Stimulated activated CD4-positive, alpha-beta T cell treated with anti-CD3 and anti-CD28 coated beads, Interleukin-12 subunit alpha, Interleukin-12 subunit beta, amount 100 ng/mL, for 24 hours (primary cell): ENCODE measurements at regions not wholly inside any gene's neighbourhood (a gene's known extent, or its start where the extent isn't known, plus 50 kb on each side); places are given as distances from the start of the nearest gene placed in this dataset.

ENCODE experiments used
- DNase-seq, 2 experiments: peaks; one replicate each; pipeline ENCODE4 v3.0.0-alpha.2; 2020; ENCODE audit warnings: low read depth in 2 of 2

- DNase-seq = no peak
Observed at GRCh38 chr5:67373518-67373917, 176.9 kb upstream of the CD180 start.

- DNase-seq = no peak
Observed at GRCh38 chr5:67372887-67373286, 176.3 kb upstream of the CD180 start.

DNA sequence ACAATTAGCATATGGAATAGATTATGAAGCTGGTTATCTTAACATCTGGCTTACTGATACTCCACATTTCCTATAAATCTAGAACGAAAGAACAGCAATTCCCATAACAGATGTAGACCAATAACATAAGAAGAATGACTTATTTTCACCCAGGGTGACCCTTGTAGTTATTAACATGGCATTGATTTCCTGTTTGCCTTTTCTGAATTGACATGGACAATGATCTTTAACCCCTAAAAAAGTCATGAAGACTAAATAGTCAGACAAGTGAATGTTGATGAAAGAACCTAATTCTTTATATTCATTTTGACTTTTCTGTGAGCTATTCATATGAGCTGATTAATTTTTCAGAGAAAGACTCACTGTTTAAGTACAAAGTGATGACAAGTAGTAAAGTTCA is 175.3 kb upstream of the CD180 start:
- DNase-seq = no peak

DNA sequence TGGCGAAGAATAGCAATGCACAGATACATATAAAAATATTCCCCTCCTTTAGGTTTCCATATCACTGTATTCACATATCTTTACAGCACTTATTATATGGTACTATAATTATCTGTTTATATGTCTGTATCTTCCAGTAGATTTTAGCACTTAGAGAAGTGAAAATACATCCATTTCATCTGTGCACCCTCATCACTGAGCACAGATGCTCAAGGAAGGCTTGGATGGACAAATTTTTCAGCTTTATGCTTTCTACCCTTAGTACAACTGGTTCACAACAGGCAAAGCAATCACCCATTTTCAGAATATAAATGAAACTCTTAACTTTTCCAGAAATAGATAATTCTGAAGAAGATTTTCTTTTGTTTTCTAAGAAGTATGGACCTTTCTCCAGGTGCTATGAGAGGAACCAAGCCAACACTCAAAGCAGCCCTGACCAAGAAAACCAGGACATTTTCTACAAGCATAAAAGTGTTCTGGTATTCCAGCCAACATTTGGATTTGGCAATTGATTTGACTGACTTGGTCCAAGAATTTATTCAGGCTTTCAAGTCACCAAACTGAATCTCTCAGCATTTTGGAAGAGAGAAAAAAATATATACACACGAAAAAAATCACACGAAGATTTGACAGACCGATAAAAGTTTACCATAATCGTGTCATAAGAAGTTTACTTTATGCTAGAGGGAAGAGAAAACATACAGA is 170.2 kb upstream of the CD180 start:
- DNase-seq = no peak

DNA sequence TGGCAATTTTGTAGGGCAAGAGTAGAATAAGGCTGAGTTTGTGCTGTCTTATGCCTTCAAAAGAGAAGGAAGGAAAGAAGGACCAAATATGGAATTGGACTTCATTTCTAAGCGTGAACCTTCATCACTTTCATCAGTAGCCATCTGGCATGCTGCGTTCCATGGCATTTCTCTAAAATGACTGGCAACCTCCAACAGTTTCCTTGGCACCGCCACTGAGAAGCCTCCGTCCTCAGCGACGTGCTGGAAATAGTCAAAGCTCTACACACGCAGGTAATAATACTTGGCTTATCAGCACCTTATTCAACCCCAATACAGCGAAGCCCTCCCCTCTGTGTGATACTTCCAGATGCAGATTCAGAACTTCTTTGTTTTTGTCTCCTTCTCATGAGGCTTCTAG is 169.7 kb upstream of the CD180 start:
- DNase-seq = no peak

DNA sequence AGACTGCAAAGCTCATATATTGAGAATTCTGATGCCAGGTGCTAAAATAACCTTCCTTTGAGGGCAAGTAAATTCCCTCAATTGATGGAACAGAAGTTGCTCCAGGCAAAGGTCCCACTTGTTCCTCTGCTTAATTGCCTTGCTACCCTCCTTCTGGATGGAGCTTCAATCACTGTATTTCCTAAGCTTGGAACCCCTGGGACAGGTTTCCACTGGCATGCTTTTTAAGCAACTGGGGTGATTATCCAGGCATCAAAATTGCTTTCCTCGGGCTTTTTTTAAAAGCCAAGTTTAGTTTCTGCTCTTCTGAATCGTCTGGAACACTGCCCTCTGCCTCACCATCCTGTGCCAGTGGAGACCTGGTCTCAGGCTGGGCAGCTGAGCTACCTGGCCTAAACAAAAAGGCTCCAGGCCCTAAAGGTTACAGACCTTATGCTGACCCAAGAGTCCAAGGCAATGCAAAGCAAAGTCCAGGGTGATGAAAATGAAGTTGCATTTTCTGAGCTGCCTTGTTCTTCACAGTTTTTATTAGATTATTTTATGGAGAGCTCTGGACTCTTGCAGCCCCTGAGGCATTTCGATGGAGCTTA is 167.9 kb upstream of the CD180 start:
- DNase-seq = no peak

DNA sequence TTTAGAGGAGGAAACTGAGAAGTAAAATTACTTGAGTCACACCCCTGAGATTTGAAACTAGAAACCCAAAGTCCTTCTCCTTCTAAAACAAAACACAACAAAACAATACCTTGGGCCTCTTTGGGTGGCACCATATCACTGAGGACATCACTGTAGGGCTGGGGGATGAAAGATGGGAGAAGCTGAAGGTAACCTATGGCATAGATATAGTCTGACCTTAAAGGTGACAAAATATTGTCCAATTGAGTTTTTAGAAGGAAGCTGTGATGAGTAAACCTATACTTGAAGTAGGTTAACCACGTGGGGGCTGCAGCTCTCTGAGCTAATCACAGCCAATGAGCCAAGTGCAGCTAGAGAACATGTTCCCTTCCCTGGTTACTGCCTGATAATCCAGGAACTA is 167.4 kb upstream of the CD180 start:
- no peak for DNase-seq

- no peak for DNase-seq
Observed at GRCh38 chr5:67363180-67363709, 166.6 kb upstream of the CD180 start.

DNA sequence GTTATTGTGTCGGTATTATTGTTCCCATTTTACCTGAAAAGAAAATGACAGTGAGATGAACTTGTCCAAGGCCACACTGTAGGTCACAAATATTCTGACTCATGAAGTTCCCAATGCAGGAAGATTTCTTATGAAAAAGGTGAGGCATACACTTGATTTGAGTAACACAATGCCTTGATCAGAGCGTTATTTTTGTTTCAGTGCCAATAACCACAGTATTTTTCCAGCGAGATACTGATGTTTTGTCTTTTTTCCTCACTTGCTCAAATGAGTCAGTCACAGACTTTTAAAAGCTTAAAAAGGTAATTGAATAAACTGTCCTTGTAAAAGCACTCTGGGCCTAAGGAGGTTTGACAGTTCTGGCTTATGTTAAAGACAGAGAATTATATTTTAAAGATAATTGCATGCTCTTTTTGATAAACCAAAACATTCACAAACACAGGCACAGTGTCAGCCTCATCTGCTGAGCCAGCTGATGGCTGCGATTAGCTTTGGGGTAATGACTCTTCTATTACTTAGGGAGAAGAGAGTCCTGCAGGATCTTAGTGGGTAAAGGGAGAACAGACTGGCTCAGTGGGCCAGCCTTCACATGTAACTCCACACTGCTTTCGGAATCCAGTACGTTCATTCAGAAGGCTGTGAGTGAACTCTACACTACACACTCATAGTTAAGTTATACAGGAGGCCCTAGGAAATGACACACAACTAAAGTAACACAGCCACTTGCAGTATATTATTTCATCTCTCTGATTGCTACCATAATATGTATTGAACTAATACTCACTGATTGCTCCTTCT is 165.5 kb upstream of the CD180 start:
- no peak for DNase-seq

GRCh38 chr5:67360047-67360446 is 163.4 kb upstream of the CD180 start:
- no peak for DNase-seq

GRCh38 chr5:67358186-67358585 is 161.6 kb upstream of the CD180 start:
- no peak for DNase-seq

DNA sequence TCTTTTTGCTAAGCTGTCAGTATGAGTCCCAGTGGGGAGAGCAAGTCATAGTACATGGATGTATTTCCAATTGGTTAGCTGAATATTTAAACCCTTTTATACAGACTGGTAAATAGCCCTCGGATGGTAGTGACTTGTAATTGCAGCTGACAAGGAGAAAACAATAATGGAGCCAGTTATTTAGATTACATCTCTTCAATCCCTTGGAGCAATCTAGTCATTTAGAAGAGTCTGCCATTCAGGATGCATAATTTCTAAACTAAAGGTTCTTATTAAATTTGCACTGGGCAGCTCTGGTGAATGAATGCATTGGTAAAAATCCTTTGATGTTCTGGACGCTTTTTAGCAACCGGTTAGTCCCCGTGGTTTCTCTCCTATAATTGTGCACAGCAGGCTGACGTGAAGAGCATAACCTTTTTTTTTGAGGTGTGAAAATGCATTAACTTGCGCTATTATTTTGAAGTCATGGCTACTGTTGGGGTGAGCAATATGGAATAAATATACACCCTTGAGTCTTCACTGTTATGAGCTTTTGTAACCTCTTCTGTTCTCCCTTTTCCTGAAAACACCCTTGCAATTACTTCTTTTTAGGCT is 158.6 kb upstream of the CD180 start:
- no peak for DNase-seq

GRCh38 chr5:67353500-67354450 is 157.2 kb upstream of the CD180 start:
- no peak for DNase-seq

DNA sequence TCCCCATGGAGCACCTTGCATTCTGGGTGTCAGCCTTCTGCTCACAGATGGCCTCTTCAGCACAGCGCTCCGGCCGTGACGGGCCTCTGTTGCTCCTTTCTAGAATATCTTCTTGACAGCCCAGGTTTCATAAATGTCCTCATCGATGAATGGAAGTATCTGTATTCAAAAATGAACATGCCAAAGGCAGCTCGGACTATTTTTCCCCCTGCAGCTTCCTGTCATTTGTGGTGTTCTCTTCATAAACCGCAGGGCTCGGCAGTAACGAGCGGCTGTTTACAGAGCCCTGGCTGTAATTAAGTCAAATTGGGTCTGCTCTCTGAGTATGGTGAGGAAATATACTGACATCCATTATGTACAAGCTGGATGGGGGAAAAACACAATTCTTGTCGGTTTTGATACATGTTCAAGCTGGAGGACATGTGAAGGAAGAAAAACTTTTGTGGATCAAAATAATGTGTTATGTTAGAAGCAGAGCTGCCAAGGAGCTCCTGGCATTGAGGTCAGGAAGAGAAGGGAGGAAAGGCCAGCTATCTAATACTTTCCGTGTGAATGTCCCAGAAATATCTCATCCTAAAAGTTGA is 154.1 kb upstream of the CD180 start:
- DNase-seq = no peak

GRCh38 chr5:67350185-67350584 is 153.6 kb upstream of the CD180 start:
- DNase-seq = no peak

- DNase-seq = no peak
Observed at GRCh38 chr5:67347821-67348220, 151.2 kb upstream of the CD180 start.

GRCh38 chr5:67346611-67347010 is 150.0 kb upstream of the CD180 start:
- DNase-seq = no peak

DNA sequence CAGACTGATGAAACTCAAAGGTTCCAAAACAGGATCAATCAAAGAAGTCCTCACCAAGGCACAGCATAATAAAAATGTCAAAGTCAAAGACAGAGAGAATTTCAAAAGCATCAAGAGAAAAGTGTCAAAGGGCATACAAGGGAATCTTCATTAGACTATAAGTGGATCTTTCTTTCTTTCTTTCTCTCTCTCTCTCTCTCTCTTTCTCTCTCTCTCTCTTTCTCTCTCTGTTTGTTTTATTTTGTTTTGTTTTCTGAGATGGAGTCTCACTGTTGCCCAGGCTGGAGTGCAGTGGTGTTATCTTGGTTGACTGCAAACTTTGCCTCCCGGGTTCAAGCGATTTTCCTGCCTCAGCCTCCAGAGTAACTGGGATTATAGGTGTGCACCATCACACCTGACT is 148.3 kb upstream of the CD180 start:
- DNase-seq = no peak

GRCh38 chr5:67343835-67344234 is 147.2 kb upstream of the CD180 start:
- DNase-seq = no peak

DNA sequence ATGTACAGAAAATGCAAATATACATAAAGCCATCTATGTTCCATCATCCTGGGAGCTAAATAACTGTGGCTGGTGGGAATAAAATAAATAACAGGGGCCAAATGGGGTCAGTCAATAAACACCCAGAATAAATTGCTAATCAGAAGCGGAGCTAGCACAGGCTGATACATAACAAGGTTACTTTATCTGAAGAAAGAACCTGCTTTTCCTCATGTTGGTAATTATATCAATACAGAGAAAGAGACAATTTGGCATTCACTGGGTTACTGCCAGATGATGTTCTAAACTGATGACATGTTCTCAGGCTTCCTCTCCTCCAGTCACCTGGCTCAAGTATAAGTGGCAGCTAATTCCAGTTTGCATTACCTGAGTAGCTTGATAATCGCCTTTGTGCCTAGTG is 144.9 kb upstream of the CD180 start:
- DNase-seq = no peak

DNA sequence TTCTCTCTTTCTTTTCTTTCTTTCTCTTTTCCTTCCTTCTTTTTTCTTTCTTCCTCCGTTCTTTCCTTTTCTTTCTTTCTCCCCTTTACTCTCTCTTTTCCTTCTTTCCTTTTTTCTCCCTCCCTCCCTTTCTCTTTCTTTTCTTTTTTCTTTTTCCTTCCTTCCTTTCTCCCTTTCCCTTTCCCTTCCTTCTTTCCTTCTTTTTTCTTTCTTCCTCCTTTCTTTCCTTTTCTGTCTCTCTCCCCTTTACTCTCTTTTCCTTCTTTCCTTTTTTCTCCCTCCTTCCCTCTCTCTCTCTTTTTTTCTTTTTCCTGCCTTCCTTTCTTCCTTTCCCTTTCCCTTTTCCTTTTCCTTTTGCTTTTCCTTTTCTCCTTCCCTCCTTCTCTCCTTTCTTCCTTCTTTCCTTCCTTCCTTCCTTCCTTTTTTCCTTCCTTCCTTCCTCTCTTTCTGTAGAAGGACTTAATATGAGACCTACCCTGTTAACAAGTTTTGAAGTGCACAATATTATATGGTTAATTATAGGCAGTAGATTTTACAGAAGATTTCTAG is 142.7 kb upstream of the CD180 start:
- DNase-seq = no peak
